GM18873 (cell line): ENCODE measurements at regions not wholly inside any gene's neighbourhood (a gene's known extent, or its start where the extent isn't known, plus 50 kb on each side); places are given as distances from the start of the nearest gene placed in this dataset.

Source experiments
- ATAC-seq: cut with Tn5 transposase; IDR thresholded peaks from one replicate; pipeline ENCODE4 v1.9.1; 2021; ENCODE audit warnings: mild to moderate bottlenecking, moderate library complexity, moderate number of reproducible peaks; ENCODE audit not compliant: unreplicated experiment, low FRiP score

GRCh38 chr6:19427548-19427947, 409.6 kb upstream of the ID4 start:
- no peak for ATAC-seq

- ATAC-seq, result no peak
Observed at GRCh38 chr6:19432966-19433498, 404.1 kb upstream of the ID4 start.

DNA sequence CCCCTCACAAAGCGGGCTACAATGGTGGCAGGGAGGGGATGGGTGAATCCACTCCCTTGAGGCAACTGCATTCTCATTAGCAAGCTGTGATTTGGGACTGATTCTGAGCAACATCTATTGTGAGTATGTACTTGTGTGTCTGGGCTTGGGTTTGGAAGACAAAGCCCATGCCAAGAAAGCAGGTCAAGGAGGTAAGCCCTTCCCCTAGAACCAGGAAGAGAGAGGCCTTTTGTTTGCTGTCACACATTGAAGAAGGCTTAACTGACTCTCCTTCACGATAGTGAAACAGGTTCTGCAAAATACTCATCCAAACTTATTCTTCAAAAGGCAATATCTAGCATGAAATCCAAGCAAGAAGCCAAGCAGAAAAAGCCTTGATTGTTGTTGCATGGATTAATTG, 403.1 kb upstream of the ID4 start:
- no peak for ATAC-seq

DNA sequence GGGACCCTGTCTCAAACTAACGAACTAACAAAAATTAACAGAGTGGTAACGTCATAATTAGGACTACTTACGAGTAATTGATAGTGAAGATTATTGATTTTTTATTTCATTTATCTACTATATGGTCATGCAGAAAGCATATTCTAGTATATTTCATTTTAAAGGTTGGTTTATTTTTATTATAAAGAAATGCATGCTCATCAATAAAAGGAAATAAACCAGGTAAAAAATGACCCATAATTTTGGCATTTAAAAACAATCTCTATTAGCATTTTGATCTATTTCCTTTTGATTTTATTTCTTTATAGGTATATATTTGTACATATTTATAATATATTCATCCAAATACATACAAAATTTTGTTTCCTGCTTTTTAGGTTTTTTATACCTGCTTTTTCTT, 401.4 kb upstream of the ID4 start:
- ATAC-seq, result no peak

DNA sequence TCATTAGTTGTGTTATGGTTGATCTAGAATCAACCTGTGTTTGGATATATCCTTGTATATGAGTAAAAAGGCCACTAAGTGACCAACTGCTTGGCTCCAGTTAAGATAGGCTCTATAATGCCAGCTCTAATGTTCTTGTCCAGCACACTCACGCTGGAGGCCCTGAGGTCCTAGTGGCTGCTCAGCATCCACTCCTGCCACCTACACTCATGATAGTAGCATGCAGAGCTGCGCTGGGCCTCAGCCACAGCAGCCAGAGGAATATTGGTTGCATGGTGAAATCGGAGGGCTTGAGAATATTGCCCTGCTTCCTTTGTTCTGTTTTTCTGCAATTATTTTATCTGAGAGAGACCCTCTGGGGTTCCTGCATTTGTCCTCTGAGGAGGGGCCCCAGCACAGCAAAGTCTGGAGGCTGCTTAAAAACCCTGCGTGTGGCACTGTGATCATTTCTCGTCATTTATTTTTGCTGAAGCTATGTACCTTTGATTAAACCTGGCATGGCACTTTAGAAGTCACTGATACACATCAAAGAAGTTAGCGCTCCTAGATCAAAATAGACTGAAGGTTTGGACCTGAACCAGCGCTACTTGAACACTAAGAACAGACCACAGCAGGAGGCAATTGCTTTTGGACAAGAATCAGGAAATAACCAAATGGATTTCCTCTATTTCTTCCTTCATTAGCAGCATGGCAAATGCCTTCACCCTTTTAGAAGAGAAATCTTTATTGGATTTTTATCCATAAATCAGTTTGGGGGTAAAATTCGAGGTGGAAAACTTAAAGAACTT, 398.4 kb upstream of the ID4 start:
- no peak for ATAC-seq

GRCh38 chr6:19440531-19440930, 396.6 kb upstream of the ID4 start:
- ATAC-seq, result no peak

- no peak for ATAC-seq
Observed at GRCh38 chr6:19443411-19443810, 393.8 kb upstream of the ID4 start.

DNA sequence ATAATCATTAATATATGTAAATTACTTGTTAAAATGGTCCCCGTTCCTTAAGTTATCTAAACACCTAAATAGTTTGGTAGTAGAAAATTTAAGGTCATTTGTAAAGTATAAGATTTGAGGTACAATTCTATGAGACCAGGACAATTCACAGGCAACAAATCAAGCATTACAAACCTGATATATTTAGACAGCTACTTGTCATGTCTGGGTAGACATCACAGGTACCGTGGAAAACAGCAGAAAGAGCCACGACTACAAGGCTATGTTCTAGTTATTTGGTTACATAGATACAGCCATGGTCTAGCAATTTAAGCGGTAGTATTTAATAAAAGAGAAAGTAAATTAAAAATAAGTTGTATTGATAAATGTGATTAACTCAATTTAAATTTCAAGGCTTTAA, 393.1 kb upstream of the ID4 start:
- ATAC-seq, result no peak

GRCh38 chr6:19444481-19444880, 392.7 kb upstream of the ID4 start:
- ATAC-seq, result no peak

DNA sequence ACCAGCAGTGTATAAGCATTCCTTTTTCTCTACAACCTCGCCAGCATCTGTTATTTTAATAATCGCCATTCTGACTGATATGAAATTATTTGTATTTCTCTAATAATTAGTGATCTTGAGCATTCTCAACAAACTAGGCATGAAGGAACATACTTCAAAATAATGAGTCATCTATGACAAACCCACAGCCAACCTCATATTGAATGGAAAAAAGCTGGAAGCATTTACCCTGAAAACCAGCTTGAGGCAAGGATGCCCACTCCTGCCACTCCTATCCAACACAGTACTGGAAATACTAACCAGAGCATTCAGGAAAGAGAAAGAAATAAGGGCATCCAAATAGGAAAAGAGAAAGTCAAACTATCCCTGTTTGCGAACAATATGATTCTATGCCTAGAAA, 390.6 kb upstream of the ID4 start:
- no peak for ATAC-seq

- ATAC-seq, result no peak
Observed at GRCh38 chr6:19450651-19451050, 386.5 kb upstream of the ID4 start.

DNA sequence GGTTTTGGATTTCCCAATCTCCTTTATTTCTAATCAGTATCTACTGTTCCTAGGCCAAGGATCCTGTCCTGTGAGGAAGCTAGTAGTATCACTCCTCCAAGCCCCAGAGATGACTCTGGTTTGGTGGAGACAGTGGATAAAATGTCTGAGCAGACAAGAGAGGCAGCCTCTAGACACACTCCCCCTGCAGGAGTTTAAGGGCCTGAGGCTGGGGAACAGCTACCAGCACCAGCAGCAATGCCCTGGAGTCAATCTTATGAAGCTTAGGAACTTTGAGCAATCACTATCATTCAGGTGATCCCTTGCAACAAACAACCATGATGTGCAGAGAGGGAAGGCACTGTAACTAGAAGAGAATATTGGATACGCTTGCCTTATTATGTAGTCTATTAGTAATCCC, 384.7 kb upstream of the ID4 start:
- no peak for ATAC-seq

DNA sequence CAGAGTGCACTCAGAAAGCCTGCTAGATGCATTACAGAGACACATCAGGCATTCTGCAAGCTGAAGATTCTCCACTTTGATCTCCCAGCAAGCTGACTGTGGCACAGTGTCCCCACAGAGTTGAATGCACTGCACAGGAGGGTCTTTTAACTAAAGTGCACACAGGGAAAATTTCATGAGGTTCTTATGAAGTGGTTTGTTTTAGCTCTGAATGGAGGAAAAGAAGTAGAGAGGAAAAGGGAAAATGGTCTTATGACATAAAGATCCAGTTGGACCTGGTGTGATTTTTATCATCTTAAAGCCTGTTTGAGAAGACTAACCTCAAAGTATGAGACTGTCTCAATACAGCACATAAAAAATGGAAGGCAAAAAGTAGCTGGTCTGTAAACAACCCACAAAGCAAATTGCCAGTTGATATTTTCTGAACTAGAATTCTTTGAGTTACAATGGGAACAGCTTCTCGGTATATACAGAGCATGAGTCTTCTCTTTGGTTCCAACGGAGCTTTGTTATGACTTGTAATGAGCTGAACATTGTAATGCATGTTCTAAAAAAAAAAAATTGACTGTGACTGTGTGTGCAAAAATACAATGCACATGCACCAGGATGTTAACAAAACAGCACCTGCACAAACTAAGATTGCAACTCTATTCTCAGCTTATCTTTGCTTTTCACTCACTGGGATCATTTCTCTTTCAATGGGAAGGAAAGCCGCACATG, 383.0 kb upstream of the ID4 start:
- ATAC-seq, result no peak

DNA sequence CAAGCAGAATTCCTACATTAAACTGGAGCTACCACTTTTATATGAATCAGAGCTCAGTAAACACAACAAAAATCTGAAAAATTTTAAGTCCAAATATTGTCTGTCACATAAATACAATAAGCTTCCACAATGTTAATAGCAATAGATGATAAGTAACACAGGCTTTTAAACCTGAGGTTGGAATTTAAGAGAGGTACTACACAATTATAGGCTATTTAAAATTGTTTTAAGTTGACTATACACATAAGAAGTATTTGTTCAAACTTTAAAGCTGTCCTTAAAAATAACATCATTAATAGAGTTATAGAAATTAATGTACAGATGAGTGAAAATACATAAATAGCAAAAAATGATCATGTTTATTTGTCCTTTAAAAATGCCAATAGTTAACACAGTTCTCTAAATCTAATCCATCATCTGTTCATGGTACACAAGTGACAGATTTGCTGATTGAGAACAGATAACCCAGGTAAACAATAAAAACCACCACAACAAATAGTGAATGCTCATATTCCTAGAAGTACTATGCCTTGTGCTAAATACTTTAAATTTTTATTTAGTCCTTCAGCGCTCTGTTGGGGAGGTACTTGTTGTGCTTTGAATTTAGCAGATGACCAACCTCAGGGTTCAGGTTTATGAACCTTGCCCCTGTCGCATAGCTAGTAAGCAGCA, 382.3 kb upstream of the ID4 start:
- ATAC-seq, result no peak

GRCh38 chr6:19463250-19463649, 373.9 kb upstream of the ID4 start:
- ATAC-seq, result no peak

DNA sequence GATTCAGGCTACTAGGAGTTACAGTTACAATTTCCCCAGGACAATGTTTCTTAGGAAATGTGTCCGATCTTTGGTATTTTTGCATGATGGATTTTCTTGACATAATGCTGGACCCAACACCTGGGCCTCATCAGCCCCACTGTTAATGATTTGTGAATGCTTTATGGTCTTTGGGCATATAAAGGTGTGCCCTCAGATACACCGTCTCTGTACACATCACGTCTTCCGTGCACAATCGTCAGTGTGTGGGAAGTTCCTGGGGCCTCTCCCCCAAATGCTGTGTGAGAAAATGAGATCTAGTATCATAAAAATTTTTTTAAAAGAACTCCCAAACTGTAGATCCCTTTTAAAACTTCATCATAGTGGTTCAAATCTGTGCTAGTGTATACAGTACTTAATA, 373.2 kb upstream of the ID4 start:
- ATAC-seq, result no peak

DNA sequence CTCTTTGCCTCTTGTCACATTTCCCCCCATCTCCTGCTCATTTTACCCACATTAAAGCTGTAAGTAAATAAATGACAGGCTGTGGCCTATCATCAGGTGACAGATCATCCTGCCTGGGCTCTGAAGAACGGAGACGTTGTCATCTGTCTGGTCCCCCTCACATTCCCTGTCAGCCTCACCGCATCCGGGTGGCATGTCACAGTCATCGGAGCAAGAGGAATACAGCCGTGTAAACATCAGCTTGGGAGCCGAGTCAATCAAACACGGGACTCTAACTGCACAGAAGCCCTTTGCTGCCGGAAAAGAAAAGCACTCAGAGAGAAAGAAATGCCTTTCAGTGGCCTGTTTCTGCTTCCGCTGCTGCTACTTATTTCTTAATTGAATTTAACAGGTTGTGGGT, 371.9 kb upstream of the ID4 start:
- no peak for ATAC-seq

DNA sequence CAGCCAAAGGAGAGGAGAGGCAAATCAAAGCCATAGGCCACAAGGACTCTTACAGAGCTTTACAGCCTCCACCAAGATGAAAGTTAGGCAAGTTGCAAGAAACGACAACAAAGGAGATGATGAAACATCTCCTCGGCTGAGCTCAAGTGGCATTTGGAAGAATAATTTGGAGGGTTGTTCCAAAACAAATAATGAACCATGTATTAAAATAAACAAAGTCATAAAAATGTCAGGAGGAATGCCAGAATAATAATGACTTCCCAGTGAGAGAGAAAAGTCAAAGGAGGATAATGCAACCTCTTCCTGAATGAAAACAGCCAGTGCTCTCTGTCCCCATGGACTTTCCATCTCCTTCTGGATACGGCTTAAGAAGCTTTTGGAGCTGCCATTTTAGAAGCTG, 371.4 kb upstream of the ID4 start:
- ATAC-seq, result no peak

DNA sequence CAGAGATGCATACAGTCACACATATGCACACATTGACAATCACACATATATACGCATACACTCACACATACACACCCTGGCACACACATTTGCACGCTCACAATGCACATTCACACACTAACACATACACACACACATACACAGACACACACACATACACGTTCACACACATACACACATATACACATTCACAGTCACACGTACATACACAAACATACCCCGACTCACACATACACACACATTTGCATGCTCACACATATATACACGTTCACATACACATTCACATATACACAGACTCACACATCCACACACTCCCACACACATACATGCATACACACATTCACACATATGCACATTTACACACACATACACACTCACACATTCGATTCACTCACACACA, 366.8 kb upstream of the ID4 start:
- ATAC-seq, result no peak

DNA sequence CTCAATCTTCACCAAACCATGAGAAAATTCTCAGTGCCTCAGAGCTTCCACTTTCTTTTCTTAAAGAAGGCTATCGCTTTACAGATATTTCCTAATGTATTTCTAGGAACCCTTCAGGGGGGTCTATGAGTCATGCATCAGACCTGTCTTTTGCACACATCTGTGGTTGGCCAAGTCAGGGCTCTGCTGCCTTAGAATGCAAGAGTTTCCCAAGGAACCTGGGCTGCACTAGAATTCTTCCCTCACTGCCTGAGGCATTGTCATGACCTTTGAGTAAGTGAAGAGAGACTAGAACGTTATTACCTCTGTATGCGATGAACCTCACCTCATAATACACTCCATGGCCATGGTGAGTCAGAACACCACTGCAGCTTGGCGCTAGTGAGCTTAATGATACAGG, 365.0 kb upstream of the ID4 start:
- ATAC-seq, result no peak

DNA sequence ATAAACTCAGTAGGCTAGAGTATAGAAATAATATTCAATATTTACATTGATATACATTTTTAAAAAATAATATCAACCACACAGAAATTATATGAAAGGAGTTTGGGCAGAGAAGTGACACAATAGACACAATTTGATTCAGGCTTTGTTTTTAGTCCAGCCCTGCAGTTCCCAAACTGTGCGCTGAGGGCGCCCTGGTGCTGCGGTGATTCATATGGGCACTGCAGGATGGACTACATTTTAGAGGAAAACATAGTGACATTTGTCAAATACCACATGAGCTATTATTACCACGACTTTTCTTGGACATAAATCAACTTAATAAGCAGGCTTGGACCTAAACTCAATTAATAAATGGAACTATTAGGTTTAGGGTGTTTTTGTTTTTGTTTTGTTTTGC, 364.3 kb upstream of the ID4 start:
- ATAC-seq, result no peak
